IMR-90 (cell line): ENCODE measurements at regions not wholly inside any gene's neighbourhood (a gene's known extent, or its start where the extent isn't known, plus 50 kb on each side); places are given as distances from the start of the nearest gene placed in this dataset.

Experiments
- ATAC-seq: fragments of 200-7000 bp; cut with Tn5 transposase; 2 replicates; pipeline ENCODE4 v1.9.1; 2020; ENCODE audit warnings: low read depth, mild to moderate bottlenecking, moderate library complexity
- BruUV-seq: library from RNA; stranded (reverse); fragments of 400-500 nt; replicated peaks from 2 replicates; lab custom pipeline; 2021; lab: Mats Ljungman, UMichigan
- CTCF ChIA-PET: fragments of 300-600 bp; formaldehyde crosslinking; extraction: SDS; loops from one replicate; lab custom pipeline; 2021; ENCODE audit warnings: antibody characterized with exemption; lab: Yijun Ruan, JAX
- POLR2A ChIA-PET: fragments of 300-600 bp; sonication (Branson Sonifier 250); formaldehyde crosslinking; loops from one replicate; lab custom pipeline; 2022; ENCODE audit warnings: antibody characterized with exemption; ENCODE audit not compliant: unreplicated experiment; lab: Charles Lee
- DNase-seq: peaks from one replicate; pipeline ENCODE4 v3.0.0; 2013
- H2AFZ ChIP-seq: replicated peaks from 2 replicates; pipeline ENCODE3; 2013; ENCODE audit warnings: low read length, mild to moderate bottlenecking; ENCODE audit not compliant: poor library complexity
- H2AK5ac ChIP-seq: 2 replicates; pipeline ENCODE4 v1.6.1; 2013; ENCODE audit warnings: low read depth, low read length, inconsistent platforms
- H2AK9ac ChIP-seq: replicated peaks from 2 replicates; pipeline ENCODE3; 2013; ENCODE audit warnings: mild to moderate bottlenecking, low read depth, low read length, moderate library complexity; ENCODE audit not compliant: poor library complexity
- H2BK120ac ChIP-seq: 2 replicates; pipeline ENCODE4 v1.6.1; 2013; ENCODE audit warnings: low read depth, low read length, inconsistent platforms
- H2BK15ac ChIP-seq: 3 replicates; pipeline ENCODE4 v1.6.1; 2013; ENCODE audit warnings: low read depth, low read length, inconsistent platforms
- H2BK20ac ChIP-seq: 2 replicates; pipeline ENCODE4 v1.6.1; 2013; ENCODE audit warnings: low read depth, mild to moderate bottlenecking, inconsistent platforms, low read length, moderate library complexity
- H2BK5ac ChIP-seq: 2 replicates; pipeline ENCODE4 v1.6.1; 2013; ENCODE audit warnings: mild to moderate bottlenecking, low read depth, low read length, inconsistent platforms; ENCODE audit not compliant: poor library complexity, severe bottlenecking
- H3K14ac ChIP-seq: replicated peaks from 2 replicates; pipeline ENCODE4 v1.6.1; 2013; ENCODE audit warnings: low read depth, low read length, inconsistent platforms
- H3K18ac ChIP-seq: 2 replicates; pipeline ENCODE4 v1.6.1; 2013; ENCODE audit warnings: low read depth, low read length, control low read depth
- H3K23ac ChIP-seq: 2 replicates; pipeline ENCODE4 v1.6.1; 2013; ENCODE audit warnings: low read depth, low read length, inconsistent platforms
- H3K27ac ChIP-seq: 2 replicates; pipeline ENCODE4 v1.5.1; 2013; ENCODE audit warnings: mild to moderate bottlenecking, control low read depth, low read length; ENCODE audit not compliant: insufficient read depth
- H3K27me3 ChIP-seq: 2 replicates; pipeline ENCODE4 v1.6.1; 2013; ENCODE audit warnings: low read length; ENCODE audit not compliant: control insufficient read depth, insufficient read depth
- H3K36me3 ChIP-seq: 2 replicates; pipeline ENCODE4 v1.6.1; 2013; ENCODE audit warnings: low read length, mixed read lengths; ENCODE audit not compliant: control insufficient read depth, insufficient read depth
- H3K4ac ChIP-seq: 2 replicates; pipeline ENCODE4 v1.6.1; 2013; ENCODE audit warnings: low read depth, low read length, inconsistent platforms
- H3K4me1 ChIP-seq: 2 replicates; pipeline ENCODE4 v1.6.1; 2013; ENCODE audit warnings: low read length, mixed read lengths; ENCODE audit not compliant: control insufficient read depth, insufficient read depth
- H3K4me2 ChIP-seq: 2 replicates; pipeline ENCODE4 v1.6.1; 2013; ENCODE audit warnings: low read depth, mild to moderate bottlenecking, control low read depth, low read length, moderate library complexity
- H3K4me3 ChIP-seq: 2 replicates; pipeline ENCODE4 v1.5.1; 2013; ENCODE audit warnings: low read depth, mild to moderate bottlenecking, control low read depth, low read length, moderate library complexity; ENCODE audit not compliant: insufficient read depth
- H3K56ac ChIP-seq: 2 replicates; pipeline ENCODE4 v1.6.1; 2013; ENCODE audit warnings: low read length, inconsistent platforms; ENCODE audit not compliant: insufficient read depth; ENCODE audit errors: extremely low read depth
- H3K79me1 ChIP-seq, 2 experiments: 2 replicates each; pipeline ENCODE4 v1.6.1; 2013; ENCODE audit warnings: low read length in 2 of 2, inconsistent platforms in 1 of 2, low read depth in 1 of 2
- H3K9ac ChIP-seq: 2 replicates; pipeline ENCODE4 v1.6.1; 2013; ENCODE audit warnings: low read depth, low read length, control low read depth
- H3K9me1 ChIP-seq: 2 replicates; pipeline ENCODE4 v1.6.1; 2013; ENCODE audit warnings: low read length, inconsistent platforms; ENCODE audit not compliant: insufficient read depth
- H3K9me3 ChIP-seq: 2 replicates; pipeline ENCODE4 v1.6.1; 2013; ENCODE audit warnings: low read length; ENCODE audit not compliant: control insufficient read depth, insufficient read depth
- H4K20me1 ChIP-seq: 2 replicates; pipeline ENCODE4 v1.6.1; 2013; ENCODE audit warnings: low read length, inconsistent platforms; ENCODE audit not compliant: insufficient read depth
- H4K5ac ChIP-seq: 2 replicates; pipeline ENCODE4 v1.6.1; 2013; ENCODE audit warnings: mild to moderate bottlenecking, low read depth, low read length, control low read depth
- H4K8ac ChIP-seq, 2 experiments: 2 replicates each; pipeline ENCODE4 v1.6.1; 2013; ENCODE audit warnings: low read depth in 2 of 2, low read length in 2 of 2, control low read depth in 1 of 2, inconsistent platforms in 1 of 2
- H4K91ac ChIP-seq: 2 replicates; pipeline ENCODE4 v1.6.1; 2013; ENCODE audit warnings: low read depth, low read length, inconsistent platforms; ENCODE audit not compliant: insufficient read depth
- FOS ChIP-seq: fragments of 150-350 bp; IDR thresholded peaks from 2 replicates; pipeline ENCODE4 v1.6.1; 2016; ENCODE audit warnings: low read depth, low read length
- RFX5 ChIP-seq: IDR thresholded peaks from 2 replicates; pipeline ENCODE4 v1.8.0; 2012; ENCODE audit warnings: low read depth, mild to moderate bottlenecking, low read length, moderate library complexity
- USF2 ChIP-seq: fragments of 150-350 bp; IDR thresholded peaks from 2 replicates; pipeline ENCODE4 v1.6.1; 2017; ENCODE audit warnings: mild to moderate bottlenecking, antibody characterized with exemption, low read length, low read depth
- WGBS, 2 experiments: methylation state at CpG; one replicate each; pipeline versions ENCODE4 v1.1.5 to v1.1.7; 2013; ENCODE audit warnings: missing lambda C conversion rate in 2 of 2; ENCODE audit not compliant: insufficient read length in 1 of 2; ENCODE audit errors: extremely low coverage in 2 of 2; 5-methylcytosine and 5-hydroxymethylcytosine counted together
- dilution Hi-C: fragments of 300-500 bp; cut with HindIII; formaldehyde crosslinking; loops from one replicate; pipeline ENCODE4 v1.14.3; 2018; ENCODE audit warnings: low sequenced_read_pairs; ENCODE audit not compliant: unreplicated experiment
- in situ Hi-C: fragments of 300-500 bp; cut with MboI; formaldehyde crosslinking; loops from 3 replicates; pipeline ENCODE4 v1.14.3; 2019; ENCODE audit warnings: low sequenced_read_pairs, inconsistent platforms, mixed read lengths
- intact Hi-C: fragments of 100-400 bp; cut with micrococcal nuclease; formaldehyde crosslinking; loops from 2 replicates; pipeline ENCODE4 v1.10.0; 2022
- TF ChIP-seq, protein P1 (sequence below): fragments of 150-350 bp; IDR thresholded peaks from 2 replicates; pipeline ENCODE4 v1.6.1; 2016; ENCODE audit warnings: low read depth, mild to moderate bottlenecking, low read length, moderate library complexity, borderline replicate concordance

DNA sequence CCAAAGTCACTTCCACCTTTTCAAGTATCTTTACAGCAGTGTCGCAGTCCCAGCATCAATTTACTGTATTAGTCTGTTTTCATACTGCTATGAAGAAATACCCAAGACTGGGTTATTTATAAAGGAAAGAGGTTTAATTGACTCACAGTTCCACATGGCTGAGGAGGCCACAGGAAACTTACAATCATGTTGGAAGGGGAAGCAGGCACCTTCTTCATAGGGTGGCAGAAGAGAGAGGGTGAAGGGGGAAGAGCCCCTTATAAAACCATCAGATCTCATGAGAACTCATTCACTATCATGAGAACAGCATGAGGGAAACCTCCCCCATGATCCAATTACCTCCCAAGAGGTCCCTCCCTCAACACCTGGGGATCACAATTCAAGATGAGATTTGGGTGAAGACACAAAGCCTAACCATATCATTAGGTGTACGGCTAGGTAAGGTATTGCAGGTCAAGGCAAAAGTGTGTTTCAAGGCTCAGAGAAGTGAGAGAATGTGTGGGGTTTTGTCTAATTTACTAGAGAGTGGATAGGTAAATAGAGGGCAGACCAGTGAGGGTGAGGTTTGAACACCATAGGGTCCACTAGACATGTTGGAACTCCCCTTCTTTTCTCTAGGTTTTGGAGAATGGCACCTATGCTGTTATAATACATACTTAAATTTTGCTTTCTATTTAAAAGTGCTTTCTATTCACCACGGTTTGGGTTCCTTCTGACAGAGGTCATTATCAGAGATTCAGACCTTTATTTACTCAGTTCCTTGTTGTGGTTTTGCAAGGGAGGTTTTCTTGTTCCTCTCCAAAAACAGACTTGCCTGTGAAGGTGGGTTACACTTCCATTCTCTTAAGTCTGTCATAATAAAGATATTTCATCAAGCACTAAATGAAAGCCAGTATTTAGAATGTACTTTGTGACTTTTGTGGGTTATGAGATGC is 186.6 kb downstream of the CPEB2 start:
- no peak for ATAC-seq
- no peak overlapping the region for H4K8ac ChIP-seq
- no peak overlapping the region for H3K4me3 ChIP-seq
- ChIA-PET POLR2A (no interaction called here), CTCF (interaction anchor here (0.9 kb wide), 1 partner anchor 31 kb away, joined by 3 read pairs; no protein-coding TSS in a partner anchor)
- DNase-seq = no peak
- no peak overlapping the region for H3K14ac ChIP-seq
- no peak overlapping the region for H3K27ac ChIP-seq
- no peak overlapping the region for H3K9ac ChIP-seq
- TF ChIP-seq FOS (no peak), RFX5 (no peak), USF2 (no peak)
- TF ChIP-seq, protein P1, sequence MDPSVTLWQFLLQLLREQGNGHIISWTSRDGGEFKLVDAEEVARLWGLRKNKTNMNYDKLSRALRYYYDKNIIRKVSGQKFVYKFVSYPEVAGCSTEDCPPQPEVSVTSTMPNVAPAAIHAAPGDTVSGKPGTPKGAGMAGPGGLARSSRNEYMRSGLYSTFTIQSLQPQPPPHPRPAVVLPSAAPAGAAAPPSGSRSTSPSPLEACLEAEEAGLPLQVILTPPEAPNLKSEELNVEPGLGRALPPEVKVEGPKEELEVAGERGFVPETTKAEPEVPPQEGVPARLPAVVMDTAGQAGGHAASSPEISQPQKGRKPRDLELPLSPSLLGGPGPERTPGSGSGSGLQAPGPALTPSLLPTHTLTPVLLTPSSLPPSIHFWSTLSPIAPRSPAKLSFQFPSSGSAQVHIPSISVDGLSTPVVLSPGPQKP = no peak
- BruUV-seq = no TSS peak
- peaks cover 2% of the 10 kb centered on the region; the same call in 1 of the 2 replicates for H3K4me1 ChIP-seq
- no peak overlapping the region for H2BK5ac ChIP-seq
- no peak overlapping the region for H3K18ac ChIP-seq
- H3K4ac ChIP-seq = no peak overlapping the region
- H3K27me3 ChIP-seq = peaks cover 4% of the 10 kb centered on the region; the same call in 1 of the 2 replicates
- H4K91ac ChIP-seq = no peak overlapping the region
- H3K9me1 ChIP-seq = no peaks in the 10 kb centered on the region
- no peak overlapping the region for H2AFZ ChIP-seq
- WGBS, 2 experiments = no CpG with 5 or more reads among the region's 3 CpGs
- H2BK15ac ChIP-seq = no peak overlapping the region
- no peak overlapping the region for H4K5ac ChIP-seq
- no peak overlapping the region for H3K23ac ChIP-seq
- dilution Hi-C loops (no loop called here), intact Hi-C loops (no loop called here), in situ Hi-C loops (no loop called here)
- no peaks in the 10 kb centered on the region for H3K79me1 ChIP-seq
- no peaks in the 10 kb centered on the region for H3K36me3 ChIP-seq
- no peaks in the 10 kb centered on the region for H3K9me3 ChIP-seq
- H3K4me2 ChIP-seq = no peak overlapping the region
- no peak overlapping the region for H2BK120ac ChIP-seq
- H2AK5ac ChIP-seq = no peak overlapping the region
- H4K20me1 ChIP-seq = no peaks in the 10 kb centered on the region
- no peak overlapping the region for H3K56ac ChIP-seq
- H2BK20ac ChIP-seq = no peak overlapping the region
- no peak overlapping the region for H2AK9ac ChIP-seq
